H9 (cell line): ENCODE measurements at regions not wholly inside any gene's neighbourhood (a gene's known extent, or its start where the extent isn't known, plus 50 kb on each side); places are given as distances from the start of the nearest gene placed in this dataset.

ENCODE experiments used
- DNase-seq: peaks from one replicate; pipeline ENCODE4 v3.0.0-alpha.2; 2017
- H2AFZ ChIP-seq: one replicate; pipeline ENCODE4 v1.6.1; 2013; ENCODE audit warnings: mild to moderate bottlenecking, low read length, control low read depth, moderate library complexity
- H2AK5ac ChIP-seq: 2 replicates; pipeline ENCODE4 v1.6.1; 2013; ENCODE audit warnings: low read length, control low read depth, mixed read lengths; ENCODE audit not compliant: insufficient read length
- H2BK120ac ChIP-seq: one replicate; pipeline ENCODE4 v1.6.1; 2013; ENCODE audit warnings: low read depth, mild to moderate bottlenecking, low read length, control low read depth, inconsistent platforms; ENCODE audit not compliant: poor library complexity, severe bottlenecking
- H2BK12ac ChIP-seq: 2 replicates; pipeline ENCODE4 v1.6.1; 2013; ENCODE audit warnings: low read length, control low read depth, mixed read lengths, low read depth; ENCODE audit not compliant: insufficient read length
- H2BK15ac ChIP-seq: 2 replicates; pipeline ENCODE4 v1.6.1; 2013; ENCODE audit warnings: low read depth, low read length, control low read depth
- H2BK20ac ChIP-seq: one replicate; pipeline ENCODE4 v1.6.1; 2013; ENCODE audit warnings: low read depth, mild to moderate bottlenecking, low read length, control low read depth, inconsistent platforms; ENCODE audit not compliant: poor library complexity, severe bottlenecking
- H2BK5ac ChIP-seq: 2 replicates; pipeline ENCODE4 v1.6.1; 2013; ENCODE audit warnings: low read length, control low read depth, mixed read lengths; ENCODE audit not compliant: insufficient read length
- H3K14ac ChIP-seq: 2 replicates; pipeline ENCODE4 v1.6.1; 2013; ENCODE audit warnings: low read length, control low read depth; ENCODE audit not compliant: insufficient read depth
- H3K18ac ChIP-seq: 2 replicates; pipeline ENCODE4 v1.6.1; 2013; ENCODE audit warnings: low read depth, mild to moderate bottlenecking, mixed read lengths, low read length, control low read depth; ENCODE audit not compliant: insufficient read length
- H3K23ac ChIP-seq: 2 replicates; pipeline ENCODE4 v1.6.1; 2013; ENCODE audit warnings: low read length, control low read depth, mixed read lengths, low read depth; ENCODE audit not compliant: insufficient read length
- H3K23me2 ChIP-seq: 2 replicates; pipeline ENCODE4 v1.6.1; 2013; ENCODE audit warnings: low read depth, mild to moderate bottlenecking, mixed read lengths, low read length, control low read depth; ENCODE audit not compliant: insufficient read length, poor library complexity, severe bottlenecking
- H3K27ac ChIP-seq: 2 replicates; pipeline ENCODE4 v1.5.1; 2013; ENCODE audit warnings: low read length, control low read depth, mixed read lengths, low read depth; ENCODE audit not compliant: insufficient read length
- H3K27me3 ChIP-seq: 2 replicates; pipeline ENCODE4 v1.6.1; 2013; ENCODE audit warnings: low read length, control low read depth, inconsistent platforms; ENCODE audit not compliant: insufficient read depth
- H3K4ac ChIP-seq: 2 replicates; pipeline ENCODE4 v1.6.1; 2013; ENCODE audit warnings: low read depth, mild to moderate bottlenecking, control low read depth, inconsistent platforms, low read length, moderate library complexity
- H3K4me1 ChIP-seq: 2 replicates; pipeline ENCODE4 v1.6.1; 2013; ENCODE audit warnings: low read length, control low read depth, inconsistent platforms; ENCODE audit not compliant: insufficient read depth
- H3K4me2 ChIP-seq: 2 replicates; pipeline ENCODE4 v1.6.1; 2013; ENCODE audit warnings: low read length, control low read depth, mixed read lengths; ENCODE audit not compliant: insufficient read length, insufficient read depth
- H3K56ac ChIP-seq: 2 replicates; pipeline ENCODE4 v1.6.1; 2013; ENCODE audit warnings: low read depth, mild to moderate bottlenecking, mixed read lengths, low read length, control low read depth; ENCODE audit not compliant: insufficient read length
- H3K79me1 ChIP-seq: 2 replicates; pipeline ENCODE4 v1.6.1; 2013; ENCODE audit warnings: low read depth, mild to moderate bottlenecking, moderate library complexity, low read length, control low read depth, inconsistent platforms; ENCODE audit not compliant: insufficient read depth, poor library complexity, severe bottlenecking
- H3K79me2 ChIP-seq: 2 replicates; pipeline ENCODE4 v1.6.1; 2013; ENCODE audit warnings: low read length, control low read depth, inconsistent platforms; ENCODE audit not compliant: insufficient read depth
- H3K9ac ChIP-seq: 2 replicates; pipeline ENCODE4 v1.6.1; 2013; ENCODE audit warnings: low read length, control low read depth, mixed read lengths; ENCODE audit not compliant: insufficient read length; ENCODE audit errors: extremely low read depth
- H3K9me3 ChIP-seq: one replicate; pipeline ENCODE4 v1.6.1; 2013; ENCODE audit warnings: low read depth, low read length, inconsistent platforms; ENCODE audit not compliant: control insufficient read depth
- H3T11ph ChIP-seq: one replicate; pipeline ENCODE4 v1.6.1; 2013; ENCODE audit warnings: mild to moderate bottlenecking, low read length, control low read depth, inconsistent platforms
- H4K20me1 ChIP-seq: one replicate; pipeline ENCODE4 v1.6.1; 2013; ENCODE audit not compliant: control insufficient read depth, insufficient read length, insufficient read depth
- H4K5ac ChIP-seq: 2 replicates; pipeline ENCODE4 v1.6.1; 2013; ENCODE audit warnings: low read depth, mild to moderate bottlenecking, mixed read lengths, low read length, control low read depth; ENCODE audit not compliant: insufficient read length
- H4K8ac ChIP-seq: replicated peaks from 2 replicates; pipeline ENCODE4 v1.6.1; 2013; ENCODE audit warnings: low read length, control low read depth, mixed read lengths, low read depth; ENCODE audit not compliant: insufficient read length
- H4K91ac ChIP-seq: 2 replicates; pipeline ENCODE4 v1.6.1; 2013; ENCODE audit warnings: low read depth, mild to moderate bottlenecking, moderate library complexity, mixed read lengths, low read length, control low read depth; ENCODE audit not compliant: insufficient read length
- H3K27ac Mint-ChIP-seq, 3 experiments: 2 replicates in 2 of 3; 3 replicates in 1 of 3; pipeline ENCODE4 v1.8.0; 2020 to 2021; ENCODE audit warnings: mixed read lengths in 3 of 3, mild to moderate bottlenecking in 1 of 3, moderate library complexity in 1 of 3
- H3K27me3 Mint-ChIP-seq: 2 replicates; pipeline ENCODE4 v1.8.0; 2021; ENCODE audit warnings: low read depth, mild to moderate bottlenecking, moderate library complexity, mixed read lengths
- H3K36me3 Mint-ChIP-seq, 3 experiments: 2 replicates in 2 of 3; 3 replicates in 1 of 3; pipeline ENCODE4 v1.8.0; 2020 to 2021; ENCODE audit warnings: low read depth in 3 of 3, mixed read lengths in 3 of 3; ENCODE audit not compliant: insufficient read depth in 1 of 3
- H3K4me1 Mint-ChIP-seq, 2 experiments: 2 replicates each; pipeline ENCODE4 v1.8.0; 2020; ENCODE audit warnings: mixed read lengths in 2 of 2
- H3K4me3 Mint-ChIP-seq, 2 experiments: 2 replicates in 1 of 2; 3 replicates in 1 of 2; pipeline ENCODE4 v1.8.0; 2020 to 2021; ENCODE audit warnings: mild to moderate bottlenecking in 2 of 2, mixed read lengths in 2 of 2, moderate library complexity in 1 of 2
- H3K9me3 Mint-ChIP-seq, 2 experiments: 2 replicates in 1 of 2; 3 replicates in 1 of 2; pipeline ENCODE4 v1.8.0; 2020; ENCODE audit warnings: mild to moderate bottlenecking in 2 of 2, mixed read lengths in 2 of 2, moderate library complexity in 1 of 2
- CTCF ChIP-seq: fragments of 200-600 bp; sonication (generic); conservative IDR thresholded peaks from 3 replicates; pipeline ENCODE4 v1.8.0; 2021; ENCODE audit warnings: antibody characterized with exemption, mild to moderate bottlenecking
- WGBS: extraction: QIAGEN DNeasy Blood & Tissue Kit; methylation state at CpG from one replicate; pipeline ENCODE4 v1.1.7; 2013; ENCODE audit warnings: missing lambda C conversion rate, low lambda C conversion rate, mixed read lengths; ENCODE audit not compliant: insufficient read length; ENCODE audit errors: extremely low coverage; 5-methylcytosine and 5-hydroxymethylcytosine counted together

- no peak overlapping the region for H4K8ac ChIP-seq
- DNase-seq: no peak
- H3K14ac ChIP-seq: no peak overlapping the region
- WGBS: no CpG with 5 or more reads among the region's 3 CpGs
- no peaks in the 10 kb centered on the region for H3K27me3 Mint-ChIP-seq
- H3K27ac ChIP-seq: no peak overlapping the region
- no peaks in the 10 kb centered on the region for H3K4me1 ChIP-seq
- H3K9me3 Mint-ChIP-seq: no peaks in the 10 kb centered on the region
- no peak overlapping the region for H4K91ac ChIP-seq
- no peak overlapping the region for H4K5ac ChIP-seq
- no peak overlapping the region for H2BK15ac ChIP-seq
- H3K4me3 Mint-ChIP-seq: no peak overlapping the region; a peak in 1 of 5 replicates
- no peak overlapping the region for H3K56ac ChIP-seq
- H2BK5ac ChIP-seq: no peak overlapping the region
- H3K79me1 ChIP-seq: no peaks in the 10 kb centered on the region
- H3K23me2 ChIP-seq: no peaks in the 10 kb centered on the region
- H2BK12ac ChIP-seq: no peak overlapping the region
- no peak overlapping the region for H3T11ph ChIP-seq
- no peak overlapping the region for H3K4me2 ChIP-seq
- no peak overlapping the region for H2BK20ac ChIP-seq
- H3K79me2 ChIP-seq: no peaks in the 10 kb centered on the region
- H3K23ac ChIP-seq: no peak overlapping the region
- H3K18ac ChIP-seq: no peak overlapping the region
- no peak overlapping the region for H3K9ac ChIP-seq
- H2BK120ac ChIP-seq: no peak overlapping the region
- no peak for TF ChIP-seq CTCF
- H2AK5ac ChIP-seq: no peak overlapping the region
- no peaks in the 10 kb centered on the region for H3K27me3 ChIP-seq
- no peaks in the 10 kb centered on the region for H4K20me1 ChIP-seq
- peaks cover 4 to 6% of the 10 kb centered on the region in 2 experiments; a peak in 3 of 4 replicates for H3K4me1 Mint-ChIP-seq
- H3K4ac ChIP-seq: no peak overlapping the region
- no peak overlapping the region for H2AFZ ChIP-seq
- no peaks in the 10 kb centered on the region for H3K9me3 ChIP-seq
- no peaks in the 10 kb centered on the region for H3K36me3 Mint-ChIP-seq
- no peak overlapping the region for H3K27ac Mint-ChIP-seq
Observed at GRCh38 chr4:80127870-80128419, 54.9 kb upstream of the ANTXR2 start.
